Mesenchymal stem cell (in vitro differentiated cells and primary cell): ENCODE measurements at regions not wholly inside any gene's neighbourhood (a gene's known extent, or its start where the extent isn't known, plus 50 kb on each side); places are given as distances from the start of the nearest gene placed in this dataset.

Experiments
- DNase-seq: peaks from one replicate; pipeline ENCODE4 v3.0.0-alpha.2; 2013
- H2AFZ ChIP-seq: one replicate; pipeline ENCODE4 v1.6.1; 2013; ENCODE audit warnings: low read depth, mild to moderate bottlenecking, control low read depth, inconsistent platforms, low read length, moderate library complexity
- H2AK5ac ChIP-seq: 2 replicates; pipeline ENCODE4 v1.6.1; 2013; ENCODE audit warnings: low read length, moderate library complexity, mild to moderate bottlenecking, inconsistent platforms; ENCODE audit not compliant: severe bottlenecking
- H2BK120ac ChIP-seq: one replicate; pipeline ENCODE4 v1.6.1; 2013; ENCODE audit warnings: low read depth, mild to moderate bottlenecking, inconsistent platforms, low read length, moderate library complexity
- H2BK12ac ChIP-seq, 2 experiments: one replicate each; pipeline ENCODE4 v1.6.1; 2013; ENCODE audit warnings: inconsistent platforms in 2 of 2, low read length in 2 of 2, mild to moderate bottlenecking in 2 of 2, moderate library complexity in 2 of 2, control low read depth in 1 of 2
- H2BK15ac ChIP-seq: one replicate; pipeline ENCODE4 v1.6.1; 2013; ENCODE audit warnings: mild to moderate bottlenecking, low read depth, inconsistent platforms; ENCODE audit not compliant: poor library complexity, severe bottlenecking
- H2BK5ac ChIP-seq: 2 replicates; pipeline ENCODE4 v1.6.1; 2013; ENCODE audit warnings: low read depth, mild to moderate bottlenecking, low read length, control low read depth, inconsistent platforms; ENCODE audit not compliant: poor library complexity, severe bottlenecking
- H3K14ac ChIP-seq, 2 experiments: one replicate each; pipeline ENCODE4 v1.6.1; 2013; ENCODE audit warnings: inconsistent platforms in 2 of 2, low read length in 2 of 2, control low read depth in 1 of 2, mild to moderate bottlenecking in 1 of 2, moderate library complexity in 1 of 2
- H3K18ac ChIP-seq, 2 experiments: one replicate each; pipeline ENCODE4 v1.6.1; 2013; ENCODE audit warnings: inconsistent platforms in 2 of 2, low read length in 2 of 2, control low read depth in 1 of 2, low read depth in 1 of 2, mild to moderate bottlenecking in 1 of 2
- H3K23ac ChIP-seq, 2 experiments: one replicate each; pipeline ENCODE4 v1.6.1; 2013; ENCODE audit warnings: inconsistent platforms in 2 of 2, low read length in 2 of 2, mild to moderate bottlenecking in 2 of 2, moderate library complexity in 2 of 2, control low read depth in 1 of 2
- H3K27ac ChIP-seq: 2 replicates; pipeline ENCODE4 v1.5.1; 2013; ENCODE audit warnings: mild to moderate bottlenecking, moderate library complexity, low read length, control low read depth, inconsistent platforms; ENCODE audit not compliant: poor library complexity, severe bottlenecking
- H3K27me3 ChIP-seq, 2 experiments: 2 replicates each; pipeline versions ENCODE4 v1.6.1 to v1.7.0; 2013; ENCODE audit warnings: low read length in 2 of 2, mild to moderate bottlenecking in 2 of 2, moderate library complexity in 2 of 2, control low read depth in 1 of 2, inconsistent platforms in 1 of 2; ENCODE audit not compliant: control insufficient read depth in 1 of 2, insufficient read depth in 1 of 2
- H3K36me3 ChIP-seq, 2 experiments: 2 replicates each; pipeline versions ENCODE4 v1.6.1 to v1.7.0; 2013; ENCODE audit warnings: low read length in 2 of 2, control low read depth in 1 of 2, inconsistent platforms in 1 of 2, low read depth in 1 of 2, mild to moderate bottlenecking in 1 of 2; ENCODE audit not compliant: insufficient read depth in 2 of 2, control insufficient read depth in 1 of 2
- H3K4ac ChIP-seq, 2 experiments: one replicate each; pipeline ENCODE4 v1.6.1; 2013; ENCODE audit warnings: inconsistent platforms in 2 of 2, low read length in 2 of 2, mild to moderate bottlenecking in 2 of 2, moderate library complexity in 2 of 2, control low read depth in 1 of 2, low read depth in 1 of 2
- H3K4me1 ChIP-seq: 2 replicates; pipeline ENCODE4 v1.6.1; 2013; ENCODE audit warnings: low read depth, low read length, control low read depth; ENCODE audit not compliant: control insufficient read depth, insufficient read depth
- H3K4me2 ChIP-seq: 2 replicates; pipeline ENCODE4 v1.6.1; 2013; ENCODE audit warnings: low read length, mild to moderate bottlenecking, inconsistent platforms; ENCODE audit not compliant: poor library complexity, severe bottlenecking
- H3K4me3 ChIP-seq, 2 experiments: 2 replicates each; pipeline versions ENCODE4 v1.5.1 to v1.7.0; 2013; ENCODE audit warnings: low read length in 2 of 2, mild to moderate bottlenecking in 2 of 2, control low read depth in 1 of 2, low read depth in 1 of 2; ENCODE audit not compliant: insufficient read depth in 1 of 2
- H3K79me1 ChIP-seq: replicated peaks from 2 replicates; pipeline ENCODE4 v1.6.1; 2013; ENCODE audit warnings: mild to moderate bottlenecking, control low read depth, low read length, inconsistent platforms; ENCODE audit not compliant: poor library complexity, severe bottlenecking
- H3K9ac ChIP-seq: 2 replicates; pipeline ENCODE4 v1.7.0; 2013; ENCODE audit warnings: mild to moderate bottlenecking, low read length, moderate library complexity
- H3K9me3 ChIP-seq: 2 replicates; pipeline ENCODE4 v1.7.0; 2013; ENCODE audit warnings: mild to moderate bottlenecking, low read length; ENCODE audit not compliant: control insufficient read depth
- H4K8ac ChIP-seq: one replicate; pipeline ENCODE4 v1.6.1; 2013; ENCODE audit warnings: inconsistent platforms, mild to moderate bottlenecking, low read length, moderate library complexity
- H4K91ac ChIP-seq: one replicate; pipeline ENCODE4 v1.6.1; 2013; ENCODE audit warnings: mild to moderate bottlenecking, low read length, inconsistent platforms
- WGBS: methylation state at CpG from one replicate; pipeline ENCODE4 v1.1.7; 2013; ENCODE audit warnings: mixed read lengths; 5-methylcytosine and 5-hydroxymethylcytosine counted together

DNA sequence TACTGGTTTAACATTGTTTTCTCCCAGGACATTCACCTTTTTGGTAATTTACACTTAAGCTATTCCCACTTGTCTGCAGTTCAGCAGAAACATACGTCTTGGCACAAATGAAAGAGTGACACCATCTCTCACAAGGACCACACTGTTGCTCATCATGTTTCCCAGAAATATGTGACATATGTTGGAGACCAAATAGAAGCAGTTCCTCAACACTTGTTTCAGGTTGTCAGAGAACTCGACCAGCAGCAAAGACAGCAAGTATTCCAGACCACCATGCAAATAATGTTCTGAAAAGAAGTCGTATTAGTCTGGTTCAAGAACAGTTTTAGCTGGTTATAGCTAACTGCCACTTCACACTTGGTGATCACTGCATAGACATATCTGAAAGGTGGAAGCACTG lies 81.3 kb upstream of the KLF6 start:
- Histone ChIP-seq H3K79me1 (no peaks in the 10 kb centered on the region), H3K27ac (no peak overlapping the region), H2BK12ac (no peak overlapping the region), H3K4me1 (peaks cover 7% of the 10 kb centered on the region), H3K4ac (no peak overlapping the region), H3K36me3 (no peaks in the 10 kb centered on the region), H2AK5ac (peak overlapping the region; percentile 29), H2BK5ac (no peak overlapping the region), H2AFZ (no peak overlapping the region), H3K18ac (no peak overlapping the region), H2BK15ac (no peak overlapping the region), H3K9me3 (no peaks in the 10 kb centered on the region), H3K4me3 (no peak overlapping the region), H2BK120ac (no peak overlapping the region), H3K4me2 (no peak overlapping the region), H3K9ac (no peak overlapping the region), H3K14ac (no peak overlapping the region), H4K91ac (no peak overlapping the region), H3K27me3 (no peaks in the 10 kb centered on the region), H3K23ac (no peak overlapping the region), H4K8ac (no peak overlapping the region)
- no peak for DNase-seq
- 57% methylated on average over 3 of the region's 3 CpGs for WGBS

DNA sequence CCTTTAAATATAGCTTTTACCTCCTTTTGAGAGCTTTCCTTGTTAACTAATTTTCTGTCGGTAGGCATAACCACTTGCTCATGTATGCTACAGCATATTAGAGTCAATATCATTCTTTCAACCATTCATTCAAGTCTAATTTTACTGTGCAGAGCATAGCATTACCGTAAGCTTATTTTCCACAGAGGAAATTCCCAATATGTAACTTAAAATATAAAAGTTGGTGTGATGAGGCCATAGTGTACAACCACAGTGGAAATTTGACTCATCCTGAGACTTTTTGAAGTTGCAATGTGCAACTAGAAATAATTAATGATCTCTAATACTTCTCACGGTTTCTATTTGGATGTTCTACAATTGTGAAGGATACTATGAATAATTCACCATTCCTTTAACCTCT lies 80.6 kb upstream of the KLF6 start:
- no peak overlapping the region for H2BK5ac ChIP-seq
- H2AK5ac ChIP-seq: no peak overlapping the region
- H3K4me2 ChIP-seq: no peak overlapping the region
- H3K27me3 ChIP-seq: no peaks in the 10 kb centered on the region
- H3K4me1 ChIP-seq: peaks cover 9% of the 10 kb centered on the region
- no peak overlapping the region for H4K8ac ChIP-seq
- no peaks in the 10 kb centered on the region for H3K36me3 ChIP-seq
- no peak for DNase-seq
- H3K9me3 ChIP-seq: no peaks in the 10 kb centered on the region
- no peak overlapping the region for H2BK12ac ChIP-seq
- H2AFZ ChIP-seq: no peak overlapping the region
- H3K79me1 ChIP-seq: no peaks in the 10 kb centered on the region
- H3K4ac ChIP-seq: no peak overlapping the region
- H2BK15ac ChIP-seq: no peak overlapping the region
- no peak overlapping the region for H3K9ac ChIP-seq
- no peak overlapping the region for H3K14ac ChIP-seq
- no peak overlapping the region for H2BK120ac ChIP-seq
- H3K18ac ChIP-seq: no peak overlapping the region
- H3K4me3 ChIP-seq: no peak overlapping the region
- no peak overlapping the region for H4K91ac ChIP-seq
- WGBS: 100% methylated on average over 2 of the region's 3 CpGs
- H3K23ac ChIP-seq: no peak overlapping the region
- H3K27ac ChIP-seq: no peak overlapping the region

DNA sequence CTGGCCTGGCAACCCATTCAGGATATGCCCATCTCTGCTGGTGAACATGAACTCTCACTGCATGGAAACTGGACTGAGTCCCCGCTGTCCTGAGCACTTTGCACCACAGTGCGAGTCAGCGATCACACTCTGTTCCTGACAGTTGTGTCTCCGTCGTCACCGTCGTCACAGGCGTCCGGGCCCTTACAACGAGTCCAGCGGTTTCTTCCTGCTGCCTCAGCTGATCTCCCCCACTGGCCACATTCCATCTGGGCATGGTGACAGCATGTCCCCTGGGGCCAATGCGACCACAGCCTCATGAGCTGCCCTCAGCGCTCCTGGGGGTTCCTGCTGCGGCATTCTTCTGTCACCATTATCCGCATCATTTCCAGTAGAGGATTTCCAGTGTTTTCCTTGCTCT lies 76.8 kb upstream of the KLF6 start:
- H3K4me1 ChIP-seq: peaks cover 12% of the 10 kb centered on the region
- peak overlapping the region; percentile 77 for H2BK15ac ChIP-seq
- H3K14ac ChIP-seq: no peak overlapping the region
- H2BK12ac ChIP-seq: peak overlapping the region; percentile 49 to 51
- H2BK120ac ChIP-seq: no peak overlapping the region
- H2BK5ac ChIP-seq: peak overlapping the region; percentile 53
- H3K4ac ChIP-seq: peak overlapping the region; percentile 54 to 55
- no peaks in the 10 kb centered on the region for H3K9me3 ChIP-seq
- no peaks in the 10 kb centered on the region for H3K79me1 ChIP-seq
- H3K36me3 ChIP-seq: no peaks in the 10 kb centered on the region
- no peak overlapping the region for H2AFZ ChIP-seq
- peak overlapping the region; percentile 92 for H3K27ac ChIP-seq
- 91% methylated on average over 15 of the region's 15 CpGs for WGBS
- no peak for DNase-seq
- peak overlapping the region in 1 of 2 experiments; percentile 13 for H3K18ac ChIP-seq
- peak overlapping the region; percentile 49 for H3K4me2 ChIP-seq
- peak overlapping the region; percentile 71 for H2AK5ac ChIP-seq
- no peak overlapping the region for H3K4me3 ChIP-seq
- no peaks in the 10 kb centered on the region for H3K27me3 ChIP-seq
- H4K8ac ChIP-seq: peak overlapping the region; percentile 42
- peak overlapping the region; percentile 92 for H4K91ac ChIP-seq
- H3K9ac ChIP-seq: no peak overlapping the region
- H3K23ac ChIP-seq: no peak overlapping the region

DNA sequence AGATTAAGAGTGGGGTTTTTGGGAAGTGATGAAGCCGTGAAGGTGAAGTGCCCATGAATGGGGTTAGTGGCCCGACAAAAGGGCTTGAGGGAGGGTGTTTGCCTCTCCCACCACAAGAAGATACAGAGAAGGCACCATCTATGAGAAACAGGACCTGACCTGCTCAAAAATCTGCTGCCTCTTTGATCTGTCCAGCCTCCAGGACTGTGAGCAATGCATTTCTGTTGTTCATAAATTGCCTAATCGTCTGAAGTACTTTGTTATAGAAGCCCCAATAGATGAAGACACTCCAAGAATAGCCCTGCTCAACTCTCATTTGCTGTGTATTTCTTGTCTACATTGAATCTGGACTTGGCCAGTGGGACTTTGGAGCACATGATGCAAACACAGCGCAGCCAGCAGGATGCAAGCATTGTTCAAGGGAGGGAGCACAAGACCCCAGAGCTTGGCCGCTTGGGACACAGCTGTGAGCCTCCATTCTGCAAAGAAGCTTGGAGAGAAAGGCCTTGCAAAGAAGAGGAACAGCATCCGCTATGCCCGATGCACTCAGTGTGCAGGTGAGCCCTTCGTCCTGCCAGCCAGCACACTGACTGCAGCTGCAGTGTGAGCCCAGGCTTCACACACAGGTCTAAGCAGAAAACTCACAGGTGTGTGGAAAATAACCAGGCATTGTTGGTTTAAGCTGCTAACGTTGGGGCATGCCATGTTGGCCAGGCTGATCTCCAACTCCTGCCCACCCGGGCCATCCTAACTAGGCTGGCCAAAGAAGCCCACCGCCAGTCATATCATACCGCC lies 73.2 kb upstream of the KLF6 start:
- WGBS: 94% methylated on average over 12 of the region's 12 CpGs

More for the DNA sequence above, 73.2 kb upstream of the KLF6 start:
- H3K18ac ChIP-seq: no peak overlapping the region
- H3K27me3 ChIP-seq: no peaks in the 10 kb centered on the region
- no peak overlapping the region for H2BK120ac ChIP-seq
- no peak overlapping the region for H2AK5ac ChIP-seq
- peak overlapping the region in 1 of 2 experiments; percentile 11 for H3K4ac ChIP-seq
- no peak overlapping the region for H4K91ac ChIP-seq
- no peak overlapping the region for H2BK12ac ChIP-seq
- no peak overlapping the region for H3K4me2 ChIP-seq
- no peak overlapping the region for H4K8ac ChIP-seq
- H3K9ac ChIP-seq: no peak overlapping the region
- no peak overlapping the region for H2BK15ac ChIP-seq
- peaks cover 16% of the 10 kb centered on the region for H3K4me1 ChIP-seq
- no peak overlapping the region for H2AFZ ChIP-seq
- no peak overlapping the region for H2BK5ac ChIP-seq
- no peaks in the 10 kb centered on the region for H3K79me1 ChIP-seq
- H3K23ac ChIP-seq: no peak overlapping the region
- H3K4me3 ChIP-seq: no peak overlapping the region
- H3K9me3 ChIP-seq: no peaks in the 10 kb centered on the region
- no peaks in the 10 kb centered on the region for H3K36me3 ChIP-seq
- H3K14ac ChIP-seq: no peak overlapping the region
- DNase-seq: no peak
- no peak overlapping the region for H3K27ac ChIP-seq
